Keratinocyte (primary cell): ENCODE measurements at regions not wholly inside any gene's neighbourhood (a gene's known extent, or its start where the extent isn't known, plus 50 kb on each side); places are given as distances from the start of the nearest gene placed in this dataset.

Source experiments
- EZH2 ChIP-seq: IDR thresholded peaks from one replicate; pipeline ENCODE4 v1.6.1; 2012; ENCODE audit warnings: inconsistent platforms, mild to moderate bottlenecking, low read length, moderate library complexity
- TF ChIP-seq, protein P1 (sequence below), 3 experiments: IDR thresholded peaks in 1 of 3; conservative IDR thresholded peaks in 1 of 3; optimal IDR thresholded peaks in 1 of 3; 2 replicates in 2 of 3; 3 replicates in 1 of 3; pipeline versions ENCODE3 to v1.5.1; 2011; ENCODE audit warnings: low read length in 3 of 3, mild to moderate bottlenecking in 3 of 3, moderate library complexity in 2 of 3, control low read depth in 1 of 3, inconsistent platforms in 1 of 3; ENCODE audit not compliant: insufficient read depth in 2 of 3; ENCODE audit errors: extremely low read depth in 1 of 3

DNA sequence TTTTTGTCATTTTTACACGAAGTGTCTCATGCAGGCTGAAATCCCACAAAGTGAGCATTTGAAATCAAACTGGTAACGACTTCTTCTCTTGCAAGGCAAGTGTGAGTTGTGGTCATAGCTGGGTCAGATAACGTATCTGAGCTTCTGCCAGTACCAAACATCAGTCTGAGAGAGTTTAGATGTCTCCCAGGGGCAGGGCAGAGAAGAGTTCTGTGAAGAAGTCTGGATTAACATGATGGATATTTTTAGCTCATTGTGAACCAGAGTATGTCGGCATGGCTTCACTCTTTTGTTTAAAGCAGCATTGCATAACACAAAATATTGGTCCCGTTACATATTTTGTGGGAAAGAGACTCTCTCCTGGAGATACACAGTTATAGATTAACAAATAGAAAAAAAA, 655.5 kb upstream of the KLHL29 start:
- no peak for TF ChIP-seq EZH2
- TF ChIP-seq, protein P1, sequence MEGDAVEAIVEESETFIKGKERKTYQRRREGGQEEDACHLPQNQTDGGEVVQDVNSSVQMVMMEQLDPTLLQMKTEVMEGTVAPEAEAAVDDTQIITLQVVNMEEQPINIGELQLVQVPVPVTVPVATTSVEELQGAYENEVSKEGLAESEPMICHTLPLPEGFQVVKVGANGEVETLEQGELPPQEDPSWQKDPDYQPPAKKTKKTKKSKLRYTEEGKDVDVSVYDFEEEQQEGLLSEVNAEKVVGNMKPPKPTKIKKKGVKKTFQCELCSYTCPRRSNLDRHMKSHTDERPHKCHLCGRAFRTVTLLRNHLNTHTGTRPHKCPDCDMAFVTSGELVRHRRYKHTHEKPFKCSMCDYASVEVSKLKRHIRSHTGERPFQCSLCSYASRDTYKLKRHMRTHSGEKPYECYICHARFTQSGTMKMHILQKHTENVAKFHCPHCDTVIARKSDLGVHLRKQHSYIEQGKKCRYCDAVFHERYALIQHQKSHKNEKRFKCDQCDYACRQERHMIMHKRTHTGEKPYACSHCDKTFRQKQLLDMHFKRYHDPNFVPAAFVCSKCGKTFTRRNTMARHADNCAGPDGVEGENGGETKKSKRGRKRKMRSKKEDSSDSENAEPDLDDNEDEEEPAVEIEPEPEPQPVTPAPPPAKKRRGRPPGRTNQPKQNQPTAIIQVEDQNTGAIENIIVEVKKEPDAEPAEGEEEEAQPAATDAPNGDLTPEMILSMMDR (optimal IDR thresholded peaks at IDR 0.05 in 1 of 3, IDR thresholded peaks at IDR 0.05 in 1 of 3, conservative IDR thresholded peaks at IDR 0.05 in 1 of 3; ENCODE audit: extremely low read depth in 1 of 3, insufficient read depth in 2 of 3, low read length in 3 of 3), result no peak
